GM19035 (cell line): ENCODE measurements at regions not wholly inside any gene's neighbourhood (a gene's known extent, or its start where the extent isn't known, plus 50 kb on each side); places are given as distances from the start of the nearest gene placed in this dataset.

Experiments
- ATAC-seq: cut with Tn5 transposase; IDR thresholded peaks from one replicate; pipeline ENCODE4 v1.9.1; 2021; ENCODE audit not compliant: unreplicated experiment

GRCh38 chr15:60057554-60057953 is 53.4 kb downstream of the FOXB1 start:
- ATAC-seq, result no peak

GRCh38 chr15:60059186-60059585 is 55.1 kb downstream of the FOXB1 start:
- ATAC-seq, result no peak

- ATAC-seq, result no peak
Observed at GRCh38 chr15:60061758-60062157, 57.6 kb downstream of the FOXB1 start.

GRCh38 chr15:60062826-60063225 is 58.7 kb downstream of the FOXB1 start:
- ATAC-seq, result no peak

GRCh38 chr15:60065951-60066350 is 61.8 kb downstream of the FOXB1 start:
- ATAC-seq, result no peak

- ATAC-seq, result no peak
Observed at GRCh38 chr15:60070838-60071493, 66.9 kb downstream of the FOXB1 start.

- ATAC-seq, result no peak
Observed at GRCh38 chr15:60072826-60073465, 68.8 kb downstream of the FOXB1 start.

- no peak for ATAC-seq
Observed at GRCh38 chr15:60073466-60073840, 69.3 kb downstream of the FOXB1 start.

GRCh38 chr15:60074181-60074885 is 70.2 kb downstream of the FOXB1 start:
- ATAC-seq, result no peak

- ATAC-seq, result no peak
Observed at GRCh38 chr15:60076045-60076444, 71.9 kb downstream of the FOXB1 start.

- no peak for ATAC-seq
Observed at GRCh38 chr15:60076582-60077276, 72.6 kb downstream of the FOXB1 start.

- ATAC-seq, result no peak
Observed at GRCh38 chr15:60077581-60078359, 73.7 kb downstream of the FOXB1 start.

- no peak for ATAC-seq
Observed at GRCh38 chr15:60079210-60079609, 75.1 kb downstream of the FOXB1 start.

GRCh38 chr15:60081976-60082375 is 77.9 kb downstream of the FOXB1 start:
- ATAC-seq, result no peak

GRCh38 chr15:60083318-60083717 is 79.2 kb downstream of the FOXB1 start:
- no peak for ATAC-seq

- ATAC-seq, result no peak
Observed at GRCh38 chr15:60086681-60087429, 82.7 kb downstream of the FOXB1 start.

- no peak for ATAC-seq
Observed at GRCh38 chr15:60087561-60087960, 83.5 kb downstream of the FOXB1 start.

GRCh38 chr15:60090747-60091146 is 86.6 kb downstream of the FOXB1 start:
- ATAC-seq, result no peak

- no peak for ATAC-seq
Observed at GRCh38 chr15:60091157-60091556, 87.0 kb downstream of the FOXB1 start.

GRCh38 chr15:60091911-60092310 is 87.8 kb downstream of the FOXB1 start:
- ATAC-seq, result no peak
